GM19372 (cell line): ENCODE measurements at regions not wholly inside any gene's neighbourhood (a gene's known extent, or its start where the extent isn't known, plus 50 kb on each side); places are given as distances from the start of the nearest gene placed in this dataset.
"Not testable (repeated sequence)": the region's sequence is repeated elsewhere in the genome, so short reads cannot be mapped to it uniquely, and the experiment has no call there.

ENCODE experiments used
- ATAC-seq: cut with Tn5 transposase; IDR thresholded peaks from one replicate; pipeline ENCODE4 v1.9.1; 2021; ENCODE audit warnings: mild to moderate bottlenecking, low read depth, moderate library complexity; ENCODE audit not compliant: unreplicated experiment

GRCh38 chr10:30199376-30200016 is 140.1 kb upstream of the JCAD start:
- no peak for ATAC-seq

DNA sequence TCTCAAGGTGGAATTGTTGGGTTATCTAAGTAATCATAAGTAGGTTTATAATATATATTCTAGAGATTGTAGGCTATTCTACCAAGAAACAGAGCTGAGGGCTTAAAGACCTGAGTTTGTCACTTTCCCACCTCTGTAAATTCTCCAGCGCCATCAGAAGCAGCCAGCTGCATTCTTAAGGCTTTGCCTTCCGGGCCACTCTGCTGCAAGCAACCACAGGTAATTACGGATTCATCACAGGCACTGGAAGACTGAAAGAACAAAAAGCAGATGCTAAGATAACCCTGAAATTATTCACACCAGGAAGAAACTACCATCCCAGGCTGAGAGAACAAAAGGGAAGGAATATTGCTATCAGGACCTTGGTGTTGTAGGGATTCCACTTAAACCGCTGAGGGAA is 137.8 kb upstream of the JCAD start:
- no peak for ATAC-seq

DNA sequence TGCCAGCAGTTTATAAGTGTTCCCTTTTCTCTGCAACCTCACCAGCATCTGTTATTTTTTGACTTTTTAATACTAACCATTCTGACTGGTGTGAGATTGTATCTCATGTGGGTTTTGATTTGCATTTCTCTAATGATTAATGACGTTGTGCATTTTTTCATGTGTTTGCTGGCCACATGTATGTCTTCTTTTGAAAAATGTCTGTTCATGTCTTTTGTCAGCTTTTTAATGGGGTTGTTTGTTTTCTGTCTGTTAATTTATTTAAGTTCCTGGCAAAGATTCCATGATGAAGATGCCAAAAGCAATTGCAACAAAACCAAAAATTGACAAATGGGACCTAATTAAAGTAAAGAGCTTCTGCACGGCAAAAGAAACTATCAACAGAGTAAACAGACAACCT is 137.2 kb upstream of the JCAD start:
- ATAC-seq, result not testable (repeated sequence)

DNA sequence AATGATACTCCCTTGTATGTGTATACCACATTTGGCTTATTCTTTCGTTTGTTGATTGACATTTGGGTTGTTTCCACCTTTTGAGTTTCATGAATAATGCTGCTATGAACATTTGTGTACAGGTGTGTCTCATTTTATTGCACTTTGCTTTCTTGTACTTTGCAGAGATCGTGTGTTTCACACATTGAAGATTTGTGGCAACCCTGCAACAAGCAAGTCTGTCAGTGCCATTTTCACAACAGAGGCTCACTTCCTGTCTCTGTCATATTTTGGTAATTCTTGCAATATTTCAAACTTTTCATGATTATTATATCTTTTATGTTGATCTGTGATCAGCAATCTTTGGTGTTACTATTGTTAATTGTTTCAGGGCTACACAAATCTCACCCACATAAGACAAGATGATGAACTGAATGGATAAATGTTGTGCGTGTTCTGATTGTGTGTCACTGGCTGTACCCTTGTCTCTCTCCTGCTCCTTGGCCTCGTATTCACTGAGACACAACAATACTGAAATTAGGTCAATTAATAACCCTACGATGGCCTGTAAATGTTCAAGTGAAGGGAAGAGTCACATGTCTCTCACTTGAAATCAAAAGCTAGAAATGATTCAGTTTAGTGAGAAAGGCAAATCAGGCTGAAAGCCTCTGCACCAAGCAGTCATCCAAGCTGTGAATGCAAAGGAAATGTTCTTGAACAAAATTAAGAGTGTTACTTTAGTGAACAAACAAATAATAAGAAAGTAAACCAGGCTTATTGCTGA is 133.6 kb upstream of the JCAD start:
- ATAC-seq, result no peak

DNA sequence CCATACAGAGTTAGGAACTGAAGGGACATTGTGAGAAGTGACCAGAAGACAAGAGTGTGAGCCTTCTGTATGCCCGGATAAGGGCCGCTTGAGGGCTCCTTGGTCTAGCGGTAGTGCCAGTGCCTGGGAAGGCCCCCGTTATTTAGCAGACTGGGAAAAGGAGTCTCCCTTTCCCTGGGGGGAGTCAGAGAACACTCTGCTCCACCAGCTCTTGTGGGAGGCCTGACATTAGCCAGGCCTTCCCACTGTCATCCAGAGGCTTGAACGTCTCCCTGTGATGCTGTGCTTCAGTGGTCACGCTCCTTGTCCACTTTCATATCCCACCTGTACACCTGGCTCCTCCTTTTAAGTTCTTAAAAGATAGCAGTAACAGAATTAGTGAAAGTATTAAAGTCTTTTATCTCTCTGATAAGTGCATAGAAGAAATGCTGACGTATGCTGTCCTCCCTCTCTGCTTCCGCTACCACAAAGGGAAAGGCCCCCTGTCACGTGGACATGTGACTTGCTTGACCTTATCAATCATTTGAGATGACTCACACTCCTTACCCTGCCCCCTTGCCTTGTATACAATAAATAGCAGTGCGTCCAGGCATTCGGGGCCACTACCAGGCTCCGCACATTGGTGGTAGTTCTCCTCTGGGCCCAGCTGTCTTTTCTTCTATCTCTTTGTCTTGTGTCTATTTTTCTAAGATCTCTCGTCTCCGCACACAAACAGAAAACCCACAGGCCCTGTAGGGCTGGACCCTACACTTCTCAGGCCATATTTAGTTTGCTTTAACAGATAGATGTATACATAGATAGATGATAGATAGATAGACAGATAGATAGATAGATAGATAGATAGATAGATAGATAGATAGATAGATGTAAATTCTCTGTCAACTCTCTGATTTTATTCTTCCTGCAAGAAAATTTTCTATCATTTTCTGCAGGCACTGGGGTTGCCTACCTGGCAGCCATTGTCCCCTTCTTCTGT is 131.5 kb upstream of the JCAD start:
- no peak for ATAC-seq

DNA sequence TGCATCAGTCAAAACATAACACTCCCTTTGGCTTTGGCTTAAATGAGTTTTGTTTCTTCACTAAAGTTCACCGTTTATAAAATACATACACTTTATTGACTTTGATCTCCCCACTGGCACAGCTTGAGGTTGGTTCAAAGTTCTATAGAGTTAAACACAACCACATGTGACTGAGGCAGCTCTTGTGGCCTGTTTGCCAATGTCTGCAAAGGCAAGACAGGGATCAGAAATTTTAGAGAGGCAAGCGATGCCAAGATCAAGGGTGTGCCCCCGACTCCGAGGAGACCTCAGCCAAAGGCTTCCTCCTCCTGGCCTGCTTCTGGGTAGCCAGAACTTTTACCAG is 129.8 kb upstream of the JCAD start:
- ATAC-seq, result no peak

GRCh38 chr10:30188556-30189237 is 129.3 kb upstream of the JCAD start:
- ATAC-seq, result no peak

GRCh38 chr10:30188101-30188500 is 128.7 kb upstream of the JCAD start:
- no peak for ATAC-seq

DNA sequence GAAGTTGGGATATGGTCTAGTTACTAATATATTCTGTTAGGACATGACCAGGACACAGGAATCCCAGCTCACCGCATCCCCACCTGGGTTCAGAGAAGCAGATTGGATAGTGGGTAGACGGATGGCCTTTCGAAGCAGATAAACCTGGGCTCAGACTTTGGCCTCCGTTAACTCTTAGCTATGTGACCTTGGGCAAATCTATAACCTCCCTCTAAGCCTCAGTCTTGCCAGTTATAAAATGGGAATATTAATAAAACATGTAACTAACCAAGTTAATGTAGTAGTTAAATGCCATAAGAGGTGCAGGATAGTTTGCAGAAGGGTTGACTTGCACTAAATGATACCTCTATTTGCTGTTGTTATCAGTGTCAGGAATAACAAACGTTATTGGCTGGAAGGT is 127.6 kb upstream of the JCAD start:
- no peak for ATAC-seq

GRCh38 chr10:30186371-30186875 is 127.0 kb upstream of the JCAD start:
- ATAC-seq, result no peak

- no peak for ATAC-seq
Observed at GRCh38 chr10:30185916-30186315, 126.5 kb upstream of the JCAD start.

DNA sequence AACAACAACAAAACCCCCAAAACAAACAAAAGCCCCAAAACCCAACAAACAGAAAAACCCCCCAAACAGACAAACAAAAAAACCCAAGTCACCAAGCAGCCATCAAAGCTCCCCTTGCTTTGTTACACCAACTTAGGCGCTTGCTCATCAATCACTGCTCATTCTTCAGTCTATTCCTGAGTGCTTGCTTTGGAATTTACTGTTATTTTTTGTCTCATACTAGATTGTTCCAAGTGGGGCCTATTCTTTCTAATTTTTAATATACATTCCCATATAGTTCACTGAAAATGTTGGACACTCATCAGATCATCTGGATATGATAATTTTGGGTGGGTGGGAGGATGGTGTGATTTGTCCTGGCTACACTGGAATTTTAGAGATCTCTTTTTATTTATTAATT is 126.0 kb upstream of the JCAD start:
- ATAC-seq, result no peak

- ATAC-seq, result no peak
Observed at GRCh38 chr10:30184397-30185033, 125.1 kb upstream of the JCAD start.

- no peak for ATAC-seq
Observed at GRCh38 chr10:30183055-30183402, 123.6 kb upstream of the JCAD start.

DNA sequence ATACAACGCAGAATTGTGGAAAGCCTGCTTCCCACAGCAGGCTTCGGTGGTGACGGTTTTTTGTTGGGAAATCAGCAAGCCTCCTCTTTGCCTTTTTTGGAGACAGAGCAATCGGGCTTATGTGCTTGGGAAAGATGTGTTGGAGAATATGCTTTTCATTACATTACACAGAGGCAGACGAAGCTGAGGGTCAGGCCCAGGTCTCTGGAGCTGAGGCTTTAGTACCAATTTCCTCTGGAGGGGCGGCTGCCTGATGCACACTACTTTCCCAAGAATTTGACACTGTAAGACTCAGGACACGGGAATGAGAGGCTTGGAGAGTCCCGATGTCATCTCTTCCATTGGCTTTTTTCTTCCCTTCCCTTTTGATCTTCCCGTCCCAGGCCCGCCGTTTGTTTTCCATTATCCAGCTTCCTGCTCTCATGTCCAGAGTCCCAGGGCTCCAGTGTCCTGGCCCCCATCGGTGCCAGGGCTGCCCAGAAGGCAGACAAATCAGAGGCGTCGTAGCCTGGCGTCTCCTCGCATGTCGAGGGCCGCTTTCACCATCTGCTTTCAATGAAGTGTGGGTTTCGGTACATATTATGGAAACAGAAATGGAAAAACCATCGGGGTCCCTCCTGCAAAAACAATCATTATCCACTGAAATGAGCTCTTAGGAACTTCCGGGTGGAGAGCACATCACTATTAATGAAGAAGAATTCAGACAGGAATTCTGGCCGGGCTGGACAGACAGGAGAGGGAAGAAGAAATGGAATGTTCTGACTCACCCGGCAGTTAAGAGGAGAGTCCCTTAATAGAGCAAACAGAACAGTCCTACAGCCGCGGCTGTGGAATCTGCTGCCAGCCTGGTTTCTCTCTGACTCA is 123.0 kb upstream of the JCAD start:
- ATAC-seq, result no peak

DNA sequence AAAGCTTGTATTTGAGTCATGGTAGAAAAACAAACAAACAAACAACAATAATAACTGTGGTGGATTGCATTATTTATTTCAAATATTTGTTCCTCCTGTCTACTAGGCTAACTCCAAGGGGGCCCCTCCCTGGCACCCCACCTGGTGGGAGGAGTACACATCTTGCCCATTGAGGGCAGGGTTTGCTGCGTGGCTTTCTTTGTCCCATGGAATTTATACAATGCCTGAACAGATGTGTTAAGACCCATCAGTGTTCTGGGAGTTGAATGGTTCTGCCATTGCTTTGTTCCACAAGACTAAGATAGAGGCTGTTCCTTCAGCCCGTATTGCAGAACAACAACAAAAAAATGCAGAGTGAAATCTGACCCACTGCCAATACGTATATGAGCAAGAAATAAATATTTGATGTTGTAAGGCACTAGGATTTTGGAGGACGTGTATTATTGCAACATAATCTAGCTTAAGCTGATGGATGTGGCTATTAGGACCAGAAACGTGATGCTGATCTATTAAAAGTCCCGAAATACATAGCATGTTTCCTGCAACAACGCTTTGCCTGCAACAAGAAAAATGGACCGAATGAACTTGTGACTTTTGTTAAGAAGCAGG is 119.1 kb upstream of the JCAD start:
- ATAC-seq, result no peak

GRCh38 chr10:30176776-30177533 is 117.6 kb upstream of the JCAD start:
- no peak for ATAC-seq

- no peak for ATAC-seq
Observed at GRCh38 chr10:30176182-30176581, 116.8 kb upstream of the JCAD start.
